ENCODE measurements at regions not wholly inside any gene's neighbourhood (a gene's known extent, or its start where the extent isn't known, plus 50 kb on each side); places are given as distances from the start of the nearest gene placed in this dataset.
A peak's percentile ranks its signal among the peaks of the same experiment; 100 is the strongest.

DNA sequence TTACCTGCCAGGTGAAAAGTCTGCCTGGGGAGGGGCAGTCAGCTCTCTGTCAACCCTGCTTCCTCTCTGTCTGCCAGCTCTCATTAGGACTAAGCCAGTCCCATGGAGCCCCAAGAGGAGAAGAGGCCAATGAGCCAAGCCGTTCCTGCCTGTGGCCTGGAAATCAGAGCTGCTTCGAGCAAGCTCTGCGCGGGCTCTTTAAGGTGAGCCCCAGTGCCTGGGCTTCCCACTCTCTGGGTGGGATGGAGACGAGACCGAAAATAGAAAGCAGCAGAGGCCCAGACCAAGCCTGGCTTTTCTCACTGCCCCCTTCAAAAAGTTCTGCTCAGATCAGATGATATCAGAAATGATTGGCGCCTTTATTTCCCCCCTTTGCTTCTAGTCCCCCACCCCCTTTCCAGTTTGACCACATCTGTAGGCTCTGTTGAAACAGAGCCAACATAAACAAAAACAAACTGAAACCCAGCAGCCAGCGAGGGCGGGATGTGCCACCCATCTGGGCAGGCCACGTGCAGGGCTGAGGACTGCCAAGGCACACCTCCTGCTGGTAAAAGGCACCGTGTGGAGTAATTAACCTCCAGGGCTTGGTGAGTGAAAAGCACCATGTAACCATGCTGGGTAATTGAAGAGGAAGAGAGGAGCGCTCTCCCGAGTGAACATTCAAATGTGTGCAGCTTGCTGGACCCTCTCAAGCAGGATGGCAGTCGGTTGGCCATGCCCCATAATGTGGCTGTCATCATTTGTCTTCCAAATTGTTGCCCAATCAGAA is 471.0 kb upstream of the PROK2 start (continued):
- TF ChIP-seq POLR2AphosphoS5 (IDR thresholded peaks at IDR 0.05; ENCODE audit: low read depth, low read length): no peak
- peak; percentile 61 for TF ChIP-seq NFIC (IDR thresholded peaks at IDR 0.05; ENCODE audit: borderline replicate concordance)
- peak; percentile 60 for TF ChIP-seq CHD2 (IDR thresholded peaks at IDR 0.05; ENCODE audit: low read length, partially characterized antibody)
- peak; percentile 82 for TF ChIP-seq FOXJ3 (CRISPR knock-in tag; IDR thresholded peaks at IDR 0.05)
- no peak for TF ChIP-seq TAF1 (IDR thresholded peaks at IDR 0.05; ENCODE audit: borderline replicate concordance, low read depth, low read length)
- TF ChIP-seq ELF1 (IDR thresholded peaks at IDR 0.05): no peak
- TF ChIP-seq NRF1 (IDR thresholded peaks at IDR 0.05; ENCODE audit: low read depth, low read length): no peak
- TF ChIP-seq MEF2A (IDR thresholded peaks at IDR 0.05; ENCODE audit: borderline replicate concordance, low read depth): no peak
- peak; percentile 24; the same call in 1 of the 2 replicates for TF ChIP-seq TCF12 (IDR thresholded peaks at IDR 0.05)
- TF ChIP-seq JUND (IDR thresholded peaks at IDR 0.05): no peak
- no peak for TF ChIP-seq EZH2phosphoT487 (IDR thresholded peaks at IDR 0.05; ENCODE audit: borderline replicate concordance, low read depth)
- no peak for TF ChIP-seq FOSL2 (IDR thresholded peaks at IDR 0.05; ENCODE audit: borderline replicate concordance, low read depth)
- peak in 1 of 2 experiments; percentile 91; a peak in 2 of 4 replicates for TF ChIP-seq EP300 (IDR thresholded peaks at IDR 0.05; ENCODE audit: borderline replicate concordance in 1 of 2, low read depth in 1 of 2, low read length in 1 of 2)
- TF ChIP-seq RAD21 (IDR thresholded peaks at IDR 0.05; ENCODE audit: low read length): no peak
- TF ChIP-seq FOXM1 (IDR thresholded peaks at IDR 0.05; ENCODE audit: low read depth): no peak
- TF ChIP-seq, protein P1, sequence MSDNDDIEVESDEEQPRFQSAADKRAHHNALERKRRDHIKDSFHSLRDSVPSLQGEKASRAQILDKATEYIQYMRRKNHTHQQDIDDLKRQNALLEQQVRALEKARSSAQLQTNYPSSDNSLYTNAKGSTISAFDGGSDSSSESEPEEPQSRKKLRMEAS (IDR thresholded peaks at IDR 0.05; ENCODE audit: low read depth): peak; percentile 55; the same call in 1 of the 2 replicates
- TF ChIP-seq, protein P2, sequence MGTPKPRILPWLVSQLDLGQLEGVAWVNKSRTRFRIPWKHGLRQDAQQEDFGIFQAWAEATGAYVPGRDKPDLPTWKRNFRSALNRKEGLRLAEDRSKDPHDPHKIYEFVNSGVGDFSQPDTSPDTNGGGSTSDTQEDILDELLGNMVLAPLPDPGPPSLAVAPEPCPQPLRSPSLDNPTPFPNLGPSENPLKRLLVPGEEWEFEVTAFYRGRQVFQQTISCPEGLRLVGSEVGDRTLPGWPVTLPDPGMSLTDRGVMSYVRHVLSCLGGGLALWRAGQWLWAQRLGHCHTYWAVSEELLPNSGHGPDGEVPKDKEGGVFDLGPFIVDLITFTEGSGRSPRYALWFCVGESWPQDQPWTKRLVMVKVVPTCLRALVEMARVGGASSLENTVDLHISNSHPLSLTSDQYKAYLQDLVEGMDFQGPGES (IDR thresholded peaks at IDR 0.05; ENCODE audit: low read depth, low read length): no peak
- peak; percentile 95 for TF ChIP-seq MXI1 (IDR thresholded peaks at IDR 0.05; ENCODE audit: low read depth, low read length)
- TF ChIP-seq YY1 (IDR thresholded peaks at IDR 0.05; ENCODE audit: low read depth): no peak
- TF ChIP-seq SMC3 (IDR thresholded peaks at IDR 0.05; ENCODE audit: low read depth, low read length): no peak
- no peak for TF ChIP-seq GABPA (IDR thresholded peaks at IDR 0.05; ENCODE audit: low read depth)
- TF ChIP-seq, protein P3, sequence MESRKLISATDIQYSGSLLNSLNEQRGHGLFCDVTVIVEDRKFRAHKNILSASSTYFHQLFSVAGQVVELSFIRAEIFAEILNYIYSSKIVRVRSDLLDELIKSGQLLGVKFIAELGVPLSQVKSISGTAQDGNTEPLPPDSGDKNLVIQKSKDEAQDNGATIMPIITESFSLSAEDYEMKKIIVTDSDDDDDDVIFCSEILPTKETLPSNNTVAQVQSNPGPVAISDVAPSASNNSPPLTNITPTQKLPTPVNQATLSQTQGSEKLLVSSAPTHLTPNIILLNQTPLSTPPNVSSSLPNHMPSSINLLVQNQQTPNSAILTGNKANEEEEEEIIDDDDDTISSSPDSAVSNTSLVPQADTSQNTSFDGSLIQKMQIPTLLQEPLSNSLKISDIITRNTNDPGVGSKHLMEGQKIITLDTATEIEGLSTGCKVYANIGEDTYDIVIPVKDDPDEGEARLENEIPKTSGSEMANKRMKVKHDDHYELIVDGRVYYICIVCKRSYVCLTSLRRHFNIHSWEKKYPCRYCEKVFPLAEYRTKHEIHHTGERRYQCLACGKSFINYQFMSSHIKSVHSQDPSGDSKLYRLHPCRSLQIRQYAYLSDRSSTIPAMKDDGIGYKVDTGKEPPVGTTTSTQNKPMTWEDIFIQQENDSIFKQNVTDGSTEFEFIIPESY (IDR thresholded peaks at IDR 0.05; ENCODE audit: borderline replicate concordance, low read depth): no peak
- peak; percentile 84 for TF ChIP-seq GATA2 (CRISPR knock-in tag; IDR thresholded peaks at IDR 0.05)
